Adrenal gland (tissue), 9 donors: ENCODE measurements at regions not wholly inside any gene's neighbourhood (a gene's known extent, or its start where the extent isn't known, plus 50 kb on each side); places are given as distances from the start of the nearest gene placed in this dataset.

Experiments
- DNase-seq, 7 donors: peaks; one replicate each; pipeline ENCODE4 v3.0.0-alpha.2; 2019 to 2020
- H3K27ac ChIP-seq, 5 donors: fragments of 200-600 bp; sonication (generic) in 4 of 5; 1 replicate in 3 of 5; 2 replicates in 2 of 5; pipeline versions ENCODE4 v1.5.1 to v1.8.0; 2016 to 2020; ENCODE audit warnings: mild to moderate bottlenecking in 1 of 5
- H3K27me3 ChIP-seq: fragments of 200-600 bp; 2 replicates; pipeline ENCODE4 v1.8.0; 2021
- H3K36me3 ChIP-seq, 2 donors: fragments of 200-600 bp; replicated peaks in 1 of 2; 1 replicate in 1 of 2; 2 replicates in 1 of 2; pipeline versions ENCODE4 v1.5.1 to v1.8.0; 2018 to 2022
- H3K4me1 ChIP-seq, 2 donors: fragments of 200-600 bp; replicated peaks in 1 of 2; 1 replicate in 1 of 2; 2 replicates in 1 of 2; pipeline versions ENCODE4 v1.5.1 to v1.8.0; 2018 to 2021
- H3K4me3 ChIP-seq, 4 donors: fragments of 200-600 bp; sonication (generic) in 3 of 4; one replicate each; pipeline ENCODE4 v1.5.1; 2016 to 2018
- H3K9me3 ChIP-seq, 3 donors: fragments of 200-600 bp; sonication (generic) in 1 of 3; replicated peaks in 1 of 3; 1 replicate in 2 of 3; 2 replicates in 1 of 3; pipeline versions ENCODE4 v1.5.1 to v1.8.0; 2016 to 2021
- POLR2A ChIP-seq, 2 donors: fragments of 450-650 bp; IDR thresholded peaks; one replicate each; pipeline ENCODE4 v1.6.1; 2017; ENCODE audit warnings: antibody characterized with exemption in 2 of 2, mild to moderate bottlenecking in 2 of 2, moderate library complexity in 1 of 2
- WGBS, 4 donors: extraction: QIAGEN DNeasy Blood & Tissue Kit in 2 of 4; methylation state at CpG; one replicate each; pipeline versions ENCODE4 v1.1.5 to v1.1.7; 2013 to 2017; 5-methylcytosine and 5-hydroxymethylcytosine counted together
- intact Hi-C, 2 donors: fragments of 100-400 bp; cut with DNase I; formaldehyde crosslinking; loops; one replicate each; pipeline versions ENCODE4 v1.14.1 to v1.15.0; 2022 to 2023
- TF ChIP-seq, protein P1 (sequence below), 6 experiments: fragments of 450-650 bp in 4 of 6; fragments of 200-600 bp in 2 of 6; sonication (generic) in 1 of 6; IDR thresholded peaks; 1 replicate in 5 of 6; 2 replicates in 1 of 6; pipeline versions ENCODE4 v1.5.1 to v1.8.0; 2016 to 2021; ENCODE audit warnings: antibody characterized with exemption in 6 of 6, mild to moderate bottlenecking in 2 of 6, moderate library complexity in 1 of 6
- donor health status: healthy with polysubstance abuse.
- donor health status: Bipolar disorder and iron deficiency.
- donor health status: DM: yes; HTN: yes; CAD: no.
- donor health status: DM: no; HTN: no; CAD: no.
- donor health status: DM: no; HTN: no; CAD: no.

DNA sequence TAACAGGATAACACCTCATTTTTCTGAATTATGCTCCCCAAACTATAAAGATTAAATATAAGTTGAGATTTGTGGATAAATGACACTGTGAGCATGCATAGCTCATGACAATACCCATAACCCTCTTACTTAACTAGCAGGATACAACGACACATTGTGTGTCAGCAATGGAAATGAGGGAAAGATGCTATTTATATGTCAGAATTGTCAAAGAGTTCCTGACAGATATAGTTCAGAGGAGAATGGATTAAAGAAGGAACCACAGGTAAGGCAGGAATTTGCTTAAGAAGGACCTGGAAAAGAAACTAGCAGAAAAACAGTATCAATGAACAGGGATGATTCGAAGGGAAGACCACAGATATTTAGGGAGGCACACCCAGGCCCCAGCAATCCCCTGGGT, 591.0 kb downstream of the DHX35 start:
- H3K27ac ChIP-seq, result no peak overlapping the region
- no peak overlapping the region for H3K4me3 ChIP-seq
- H3K4me1 ChIP-seq, result no peaks in the 10 kb centered on the region
- peaks cover 3% of the 10 kb centered on the region for H3K27me3 ChIP-seq
- WGBS, 4 donors, result 72 to 86% (median 79%) methylated on average over 2 of the region's 2 CpGs
- no peak for DNase-seq
- intact Hi-C loops, result no loop called here
- TF ChIP-seq, protein P1, sequence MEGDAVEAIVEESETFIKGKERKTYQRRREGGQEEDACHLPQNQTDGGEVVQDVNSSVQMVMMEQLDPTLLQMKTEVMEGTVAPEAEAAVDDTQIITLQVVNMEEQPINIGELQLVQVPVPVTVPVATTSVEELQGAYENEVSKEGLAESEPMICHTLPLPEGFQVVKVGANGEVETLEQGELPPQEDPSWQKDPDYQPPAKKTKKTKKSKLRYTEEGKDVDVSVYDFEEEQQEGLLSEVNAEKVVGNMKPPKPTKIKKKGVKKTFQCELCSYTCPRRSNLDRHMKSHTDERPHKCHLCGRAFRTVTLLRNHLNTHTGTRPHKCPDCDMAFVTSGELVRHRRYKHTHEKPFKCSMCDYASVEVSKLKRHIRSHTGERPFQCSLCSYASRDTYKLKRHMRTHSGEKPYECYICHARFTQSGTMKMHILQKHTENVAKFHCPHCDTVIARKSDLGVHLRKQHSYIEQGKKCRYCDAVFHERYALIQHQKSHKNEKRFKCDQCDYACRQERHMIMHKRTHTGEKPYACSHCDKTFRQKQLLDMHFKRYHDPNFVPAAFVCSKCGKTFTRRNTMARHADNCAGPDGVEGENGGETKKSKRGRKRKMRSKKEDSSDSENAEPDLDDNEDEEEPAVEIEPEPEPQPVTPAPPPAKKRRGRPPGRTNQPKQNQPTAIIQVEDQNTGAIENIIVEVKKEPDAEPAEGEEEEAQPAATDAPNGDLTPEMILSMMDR (IDR thresholded peaks at IDR 0.05), result no peak
- TF ChIP-seq POLR2A (IDR thresholded peaks at IDR 0.05), result no peak
- H3K36me3 ChIP-seq, result no peaks in the 10 kb centered on the region
- no peaks in the 10 kb centered on the region for H3K9me3 ChIP-seq

DNA sequence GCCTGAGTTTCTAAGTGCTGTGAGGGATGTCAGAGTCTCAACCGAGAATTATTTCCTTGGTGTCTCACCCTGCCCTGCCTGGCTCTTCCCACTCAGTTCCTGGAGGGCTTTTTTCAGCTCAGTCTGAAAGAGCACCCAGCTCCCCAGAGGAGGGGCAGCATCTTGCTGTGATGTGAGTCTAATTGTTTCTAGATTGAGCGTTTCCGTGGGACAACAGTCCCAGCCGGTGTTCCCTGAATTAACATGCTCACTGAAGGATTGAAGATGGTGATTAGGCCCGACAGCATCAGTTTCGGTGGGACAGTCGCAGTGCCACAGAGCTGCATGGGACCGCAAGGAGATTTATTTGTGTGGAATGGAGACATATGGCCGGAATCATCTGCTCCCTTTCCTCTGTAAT, 587.6 kb downstream of the DHX35 start:
- intact Hi-C loops, result no loop called here
- H3K27me3 ChIP-seq, result peaks cover 3% of the 10 kb centered on the region
- TF ChIP-seq, protein P1 (IDR thresholded peaks at IDR 0.05), result no peak
- TF ChIP-seq POLR2A (IDR thresholded peaks at IDR 0.05), result no peak
- no peak for DNase-seq
- H3K4me3 ChIP-seq, result no peak overlapping the region
- no peaks in the 10 kb centered on the region for H3K36me3 ChIP-seq
- no peaks in the 10 kb centered on the region for H3K4me1 ChIP-seq
- no peaks in the 10 kb centered on the region for H3K9me3 ChIP-seq
- no peak overlapping the region for H3K27ac ChIP-seq
- WGBS, 4 donors, result 75 to 81% (median 80%) methylated on average over 9 of the region's 9 CpGs

DNA sequence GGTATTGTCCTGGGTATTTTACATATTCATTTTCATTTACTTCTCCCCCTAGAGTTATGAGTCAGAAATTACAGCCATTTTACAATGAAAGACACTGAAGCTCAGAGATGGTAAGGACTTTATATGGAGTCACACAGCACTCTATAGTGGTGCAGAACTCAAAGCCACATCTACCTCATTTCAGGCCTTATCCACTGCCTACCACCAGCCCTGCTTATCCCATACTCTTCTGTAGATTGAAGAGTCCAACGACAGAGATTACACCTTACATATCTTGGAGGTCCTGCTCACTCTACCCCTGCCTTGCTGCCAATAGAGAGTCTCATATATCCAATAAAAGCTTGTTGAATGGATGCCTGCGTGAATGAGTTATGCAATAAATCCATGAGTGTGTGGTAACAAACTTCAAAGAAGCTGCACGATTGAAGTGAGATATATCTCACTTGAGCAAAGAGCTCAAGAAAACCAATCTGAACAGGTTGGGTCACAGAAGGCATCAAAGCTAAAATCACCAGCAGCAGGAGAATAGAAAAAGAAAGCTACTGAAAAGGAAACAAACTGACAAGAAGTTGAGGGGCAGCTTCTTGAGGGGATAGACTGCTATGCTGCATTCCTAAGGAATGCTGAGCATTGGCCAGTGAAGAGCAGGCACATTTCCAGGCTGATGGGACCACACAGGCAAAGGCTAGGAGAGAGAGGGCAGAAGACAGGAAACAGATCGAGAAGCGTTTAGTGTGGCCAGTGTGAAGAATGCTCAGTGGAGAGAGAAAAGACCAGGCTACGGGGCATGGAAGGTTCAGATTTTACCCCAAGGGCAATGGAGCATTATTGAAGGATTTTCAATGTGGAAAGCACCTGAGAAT, 585.6 kb downstream of the DHX35 start:
- 57 to 68% (median 65%) methylated on average over 6 of the region's 6 CpGs for WGBS, 4 donors
- no peak for TF ChIP-seq POLR2A (IDR thresholded peaks at IDR 0.05)
- TF ChIP-seq, protein P1 (IDR thresholded peaks at IDR 0.05), result no peak
- intact Hi-C loops, result no loop called here

DNA sequence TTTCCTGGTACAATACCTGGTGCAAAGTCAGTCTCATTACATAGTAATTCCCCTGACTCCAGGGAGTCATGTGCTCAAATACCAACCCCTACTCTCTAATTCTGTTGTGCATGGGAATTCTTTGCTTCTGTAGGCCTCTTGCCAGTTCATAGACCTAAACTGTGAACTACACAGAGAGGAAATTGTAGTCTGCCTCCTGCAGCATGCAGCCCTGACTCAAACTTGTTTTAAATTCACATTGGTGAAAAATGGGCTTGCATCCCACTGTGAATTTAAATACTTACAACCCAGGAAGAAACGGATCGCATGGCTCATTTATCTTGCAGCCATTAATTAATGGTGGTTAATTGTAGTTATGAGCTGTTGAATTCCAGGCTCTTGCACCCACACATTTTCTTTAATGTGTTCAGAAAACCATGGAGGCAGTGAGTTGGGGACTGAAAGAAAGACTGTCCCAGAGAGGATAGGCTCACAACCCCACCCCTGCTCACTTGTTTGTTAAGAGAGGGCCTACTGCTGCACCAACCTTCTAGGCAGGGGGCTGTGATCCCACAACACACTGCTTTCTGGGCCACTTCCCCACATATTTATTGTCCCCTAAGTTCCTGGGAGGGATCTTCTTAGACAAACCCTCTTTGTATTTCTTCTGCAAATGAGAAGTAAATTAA, 579.1 kb downstream of the DHX35 start:
- DNase-seq, result no peak
- 72 to 90% (median 76%) methylated on average over 2 of the region's 2 CpGs for whole genome bisulfite sequencing, 4 donors
- Histone ChIP-seq H3K36me3 (no peaks in the 10 kb centered on the region), H3K4me3 (no peak overlapping the region), H3K27me3 (no peaks in the 10 kb centered on the region), H3K9me3 (no peaks in the 10 kb centered on the region), H3K27ac (no peak overlapping the region), H3K4me1 (no peaks in the 10 kb centered on the region)
- intact Hi-C loops, result no loop called here
- TF ChIP-seq POLR2A (IDR thresholded peaks at IDR 0.05), result no peak
- TF ChIP-seq, protein P1 (IDR thresholded peaks at IDR 0.05), result no peak

More for the DNA sequence above, 585.6 kb downstream of the DHX35 start:
- Histone ChIP-seq H3K9me3 (no peaks in the 10 kb centered on the region), H3K27ac (no peak overlapping the region), H3K27me3 (no peaks in the 10 kb centered on the region), H3K36me3 (no peaks in the 10 kb centered on the region), H3K4me3 (no peak overlapping the region), H3K4me1 (no peaks in the 10 kb centered on the region)
- no peak for DNase-seq
